Trophoblast cell (in vitro differentiated cells and primary cell): ENCODE measurements at regions not wholly inside any gene's neighbourhood (a gene's known extent, or its start where the extent isn't known, plus 50 kb on each side); places are given as distances from the start of the nearest gene placed in this dataset.

ENCODE experiments used
- DNase-seq, 2 donors: peaks; one replicate each; pipeline ENCODE4 v3.0.0-alpha.2; 2016
- H2AFZ ChIP-seq: 2 replicates; pipeline ENCODE4 v1.6.1; 2013; ENCODE audit warnings: low read length, moderate library complexity, mild to moderate bottlenecking; ENCODE audit not compliant: insufficient read depth, poor library complexity
- H2AK5ac ChIP-seq: 2 replicates; pipeline ENCODE4 v1.6.1; 2013; ENCODE audit warnings: mild to moderate bottlenecking, low read length
- H2BK120ac ChIP-seq: 2 replicates; pipeline ENCODE4 v1.6.1; 2013; ENCODE audit warnings: low read length, mild to moderate bottlenecking, moderate library complexity; ENCODE audit not compliant: insufficient read depth, poor library complexity
- H2BK12ac ChIP-seq: 2 replicates; pipeline ENCODE4 v1.6.1; 2013; ENCODE audit warnings: mild to moderate bottlenecking, low read length, moderate library complexity
- H2BK5ac ChIP-seq: 2 replicates; pipeline ENCODE4 v1.6.1; 2013; ENCODE audit warnings: low read length, low read depth, moderate library complexity, mild to moderate bottlenecking; ENCODE audit not compliant: poor library complexity
- H3K14ac ChIP-seq: 2 replicates; pipeline ENCODE4 v1.6.1; 2013; ENCODE audit warnings: mild to moderate bottlenecking, low read length
- H3K18ac ChIP-seq: 2 replicates; pipeline ENCODE4 v1.6.1; 2013; ENCODE audit warnings: mild to moderate bottlenecking, low read length
- H3K23ac ChIP-seq: 2 replicates; pipeline ENCODE4 v1.6.1; 2013; ENCODE audit warnings: low read length
- H3K27ac ChIP-seq: 2 replicates; pipeline ENCODE4 v1.5.1; 2013; ENCODE audit warnings: low read depth, mild to moderate bottlenecking, inconsistent platforms, low read length, moderate library complexity
- H3K27me3 ChIP-seq: 2 replicates; pipeline ENCODE4 v1.6.1; 2013; ENCODE audit warnings: inconsistent platforms, mild to moderate bottlenecking, low read length, moderate library complexity; ENCODE audit not compliant: insufficient read depth
- H3K36me3 ChIP-seq, 2 experiments: 1 replicate in 1 of 2; 2 replicates in 1 of 2; pipeline ENCODE4 v1.6.1; 2013; ENCODE audit warnings: low read length in 2 of 2, mild to moderate bottlenecking in 2 of 2, moderate library complexity in 1 of 2; ENCODE audit not compliant: insufficient read depth in 2 of 2, control insufficient read depth in 1 of 2
- H3K4ac ChIP-seq: 2 replicates; pipeline ENCODE4 v1.6.1; 2013; ENCODE audit warnings: low read depth, mild to moderate bottlenecking, low read length, moderate library complexity
- H3K4me1 ChIP-seq, 2 experiments: 1 replicate in 1 of 2; 2 replicates in 1 of 2; pipeline ENCODE4 v1.6.1; 2013; ENCODE audit warnings: low read length in 2 of 2, mild to moderate bottlenecking in 2 of 2, moderate library complexity in 1 of 2; ENCODE audit not compliant: insufficient read depth in 2 of 2, control insufficient read depth in 1 of 2
- H3K4me2 ChIP-seq: 2 replicates; pipeline ENCODE4 v1.6.1; 2013; ENCODE audit warnings: inconsistent platforms, mild to moderate bottlenecking, low read length, moderate library complexity
- H3K4me3 ChIP-seq: 2 replicates; pipeline ENCODE4 v1.5.1; 2013; ENCODE audit warnings: mild to moderate bottlenecking, low read depth, low read length, inconsistent platforms
- H3K79me1 ChIP-seq: one replicate; pipeline ENCODE4 v1.6.1; 2013; ENCODE audit warnings: low read length
- H3K79me2 ChIP-seq: 2 replicates; pipeline ENCODE4 v1.6.1; 2013; ENCODE audit warnings: low read length, mild to moderate bottlenecking; ENCODE audit not compliant: control insufficient read depth, insufficient read depth, poor library complexity
- H3K9ac ChIP-seq: 2 replicates; pipeline ENCODE4 v1.6.1; 2013; ENCODE audit warnings: mild to moderate bottlenecking, low read length
- H3K9me3 ChIP-seq: 2 replicates; pipeline ENCODE4 v1.6.1; 2013; ENCODE audit warnings: low read depth, mild to moderate bottlenecking, control low read depth, inconsistent platforms, low read length; ENCODE audit not compliant: insufficient read depth
- H4K12ac ChIP-seq: 2 replicates; pipeline ENCODE4 v1.6.1; 2013; ENCODE audit warnings: low read depth, mild to moderate bottlenecking, low read length, moderate library complexity
- H4K8ac ChIP-seq: 2 replicates; pipeline ENCODE4 v1.6.1; 2013; ENCODE audit warnings: low read depth, mild to moderate bottlenecking, low read length, moderate library complexity
- H4K91ac ChIP-seq: one replicate; pipeline ENCODE4 v1.6.1; 2013; ENCODE audit warnings: low read depth, mild to moderate bottlenecking, low read length, moderate library complexity
- WGBS: extraction: QIAGEN DNeasy Blood & Tissue Kit; methylation state at CpG from one replicate; pipeline ENCODE4 v1.1.7; 2013; ENCODE audit warnings: missing lambda C conversion rate; ENCODE audit not compliant: insufficient read length, insufficient coverage; ENCODE audit errors: extremely low coverage; 5-methylcytosine and 5-hydroxymethylcytosine counted together

DNA sequence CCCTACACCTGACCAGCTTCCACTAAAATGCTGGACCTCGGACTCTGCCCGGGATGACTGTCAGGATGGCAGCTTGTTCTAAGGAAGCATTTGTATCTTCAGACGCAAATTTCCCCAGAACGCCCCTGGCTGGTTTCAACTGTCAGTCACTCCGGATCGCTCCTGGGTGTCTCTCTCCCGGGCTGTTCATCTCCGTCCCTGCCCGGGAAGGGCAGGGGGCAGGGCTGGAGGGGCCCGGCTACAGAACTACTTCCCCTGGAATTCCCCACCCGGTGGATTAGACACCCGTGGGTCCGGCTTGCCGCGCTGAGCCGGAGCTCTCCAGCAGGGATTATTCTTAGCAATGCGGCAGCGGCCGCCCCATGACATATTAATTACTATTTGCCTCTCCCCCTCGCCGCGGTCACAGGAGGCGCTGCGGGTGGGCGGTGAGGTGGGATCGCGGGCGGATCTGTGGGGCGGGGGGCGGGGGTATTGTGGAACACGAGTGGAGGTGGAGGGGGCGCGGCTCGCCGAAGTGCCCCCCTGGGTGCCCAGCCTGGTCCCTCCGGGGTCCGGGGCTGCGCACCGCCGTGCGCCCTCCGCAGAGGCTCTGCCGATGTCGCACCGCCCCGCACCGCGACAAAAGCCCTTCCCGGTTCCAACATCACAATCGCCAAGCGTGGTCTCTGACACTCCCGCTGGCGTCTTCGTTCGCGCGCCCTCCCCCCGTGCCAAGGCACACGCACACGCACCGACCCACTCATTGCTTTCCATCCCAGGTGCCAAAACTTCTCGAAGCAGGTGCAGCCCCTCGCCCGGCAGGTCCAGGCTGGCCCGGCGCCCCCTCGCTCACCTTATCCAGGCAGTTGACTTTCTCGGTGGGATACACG lies 276.1 kb upstream of the NEBL start:
- Histone ChIP-seq H2BK120ac (peak overlapping the region; percentile 82), H3K23ac (no peak overlapping the region), H3K27ac (peak overlapping the region; percentile 15), H3K4ac (peak overlapping the region; percentile 43), H2AFZ (peak overlapping the region; percentile 95), H3K27me3 (peaks cover 3% of the 10 kb centered on the region), H3K18ac (peak overlapping the region; percentile 93), H3K4me3 (peak overlapping the region; percentile 82), H4K12ac (peak overlapping the region; percentile 74), H4K8ac (peak overlapping the region; percentile 30), H2AK5ac (peak overlapping the region; percentile 5), H3K9me3 (peaks cover 2% of the 10 kb centered on the region), H2BK5ac (peak overlapping the region; percentile 57), H3K79me1 (peaks cover 13% of the 10 kb centered on the region), H3K14ac (peak overlapping the region; percentile 85), H3K36me3 (peaks cover 0 to 3% of the 10 kb centered on the region in 2 experiments), H3K79me2 (peaks cover 10% of the 10 kb centered on the region), H4K91ac (peak overlapping the region; percentile 89), H3K9ac (peak overlapping the region; percentile 45), H3K4me2 (peak overlapping the region; percentile 97), H3K4me1 (peaks cover 0 to 12% of the 10 kb centered on the region in 2 experiments), H2BK12ac (peak overlapping the region; percentile 42)
- WGBS: no CpG with 5 or more reads among the region's 69 CpGs
- DNase-seq: peak; percentile 35 to 57

DNA sequence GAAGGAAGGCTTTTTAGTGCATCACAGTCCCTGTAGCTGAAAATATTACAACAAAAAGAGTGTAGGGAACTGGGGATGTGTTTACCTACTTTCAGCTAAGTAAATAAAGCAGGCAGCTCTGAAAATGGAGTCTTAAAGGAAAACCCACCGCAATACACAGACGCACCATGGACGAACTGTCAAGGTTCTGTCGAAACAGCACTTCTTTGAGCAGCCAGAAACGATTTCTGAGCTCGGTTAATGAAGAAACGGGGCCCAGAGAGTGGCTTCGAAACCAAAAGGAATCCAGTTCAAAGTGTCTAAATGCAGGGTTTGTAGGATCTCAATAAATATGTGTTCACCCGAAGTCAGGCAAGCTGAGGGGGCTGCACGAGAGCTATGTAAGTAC lies 275.4 kb upstream of the NEBL start:
- no peak overlapping the region for H3K27ac ChIP-seq
- no peak overlapping the region for H2BK5ac ChIP-seq
- H4K91ac ChIP-seq: no peak overlapping the region
- H4K8ac ChIP-seq: no peak overlapping the region
- no peak overlapping the region for H2AFZ ChIP-seq
- H2BK12ac ChIP-seq: no peak overlapping the region
- DNase-seq: peak in 1 of 2 donors; percentile 7
- no peak overlapping the region for H3K14ac ChIP-seq
- peaks cover 10% of the 10 kb centered on the region for H3K79me2 ChIP-seq
- H3K79me1 ChIP-seq: peaks cover 13% of the 10 kb centered on the region
- peak overlapping the region; percentile 82 for H3K4me3 ChIP-seq
- no peak overlapping the region for H4K12ac ChIP-seq
- peaks cover 2% of the 10 kb centered on the region for H3K9me3 ChIP-seq
- H3K23ac ChIP-seq: no peak overlapping the region
- H3K18ac ChIP-seq: no peak overlapping the region
- WGBS: no CpG with 5 or more reads among the region's 10 CpGs
- peaks cover 0 to 3% of the 10 kb centered on the region in 2 experiments for H3K36me3 ChIP-seq
- H3K27me3 ChIP-seq: peaks cover 3% of the 10 kb centered on the region
- no peak overlapping the region for H3K4ac ChIP-seq
- H2AK5ac ChIP-seq: no peak overlapping the region
- peak overlapping the region; percentile 97 for H3K4me2 ChIP-seq
- no peak overlapping the region for H2BK120ac ChIP-seq
- H3K4me1 ChIP-seq: peaks cover 0 to 12% of the 10 kb centered on the region in 2 experiments
- H3K9ac ChIP-seq: no peak overlapping the region

GRCh38 chr10:21171936-21172541 lies 274.9 kb upstream of the NEBL start:
- WGBS: no CpG with 5 or more reads among the region's 6 CpGs
- Histone ChIP-seq H3K79me1 (peaks cover 13% of the 10 kb centered on the region), H4K91ac (no peak overlapping the region), H3K18ac (no peak overlapping the region), H3K79me2 (peaks cover 10% of the 10 kb centered on the region), H3K4ac (no peak overlapping the region), H3K9ac (no peak overlapping the region), H2AFZ (no peak overlapping the region), H3K4me3 (no peak overlapping the region), H3K27me3 (peaks cover 3% of the 10 kb centered on the region), H2BK5ac (no peak overlapping the region), H3K27ac (no peak overlapping the region), H3K9me3 (peaks cover 2% of the 10 kb centered on the region), H2BK120ac (no peak overlapping the region), H4K12ac (no peak overlapping the region), H2BK12ac (no peak overlapping the region), H3K4me2 (no peak overlapping the region), H3K4me1 (peaks cover 0 to 11% of the 10 kb centered on the region in 2 experiments), H3K23ac (no peak overlapping the region), H3K36me3 (peaks cover 0 to 3% of the 10 kb centered on the region in 2 experiments), H3K14ac (no peak overlapping the region), H4K8ac (no peak overlapping the region), H2AK5ac (no peak overlapping the region)
- no peak for DNase-seq

GRCh38 chr10:21171197-21171935 lies 274.3 kb upstream of the NEBL start:
- Histone ChIP-seq H3K36me3 (peaks cover 0 to 3% of the 10 kb centered on the region in 2 experiments), H3K4me3 (no peak overlapping the region), H3K4me1 (peaks cover 0 to 10% of the 10 kb centered on the region in 2 experiments), H3K9ac (no peak overlapping the region), H4K91ac (no peak overlapping the region), H4K8ac (no peak overlapping the region), H2AFZ (no peak overlapping the region), H3K27me3 (peaks cover 3% of the 10 kb centered on the region), H3K9me3 (peaks cover 2% of the 10 kb centered on the region), H2BK5ac (no peak overlapping the region), H3K18ac (no peak overlapping the region), H3K4ac (no peak overlapping the region), H4K12ac (no peak overlapping the region), H3K23ac (no peak overlapping the region), H3K4me2 (no peak overlapping the region), H2BK12ac (no peak overlapping the region), H2AK5ac (no peak overlapping the region), H3K79me2 (peaks cover 10% of the 10 kb centered on the region), H3K79me1 (peaks cover 13% of the 10 kb centered on the region), H3K27ac (no peak overlapping the region), H3K14ac (no peak overlapping the region), H2BK120ac (no peak overlapping the region)
- no CpG with 5 or more reads among the region's 14 CpGs for WGBS
- DNase-seq: peak in 1 of 2 donors; percentile 33
